Suprapubic skin (tissue), 3 donors: ENCODE measurements at regions not wholly inside any gene's neighbourhood (a gene's known extent, or its start where the extent isn't known, plus 50 kb on each side); places are given as distances from the start of the nearest gene placed in this dataset.

ENCODE experiments used
- POLR2A ChIP-seq, 2 donors: fragments of 450-650 bp; IDR thresholded peaks; one replicate each; pipeline ENCODE4 v1.6.1; 2017; ENCODE audit warnings: antibody characterized with exemption in 2 of 2, mild to moderate bottlenecking in 2 of 2, moderate library complexity in 2 of 2
- TF ChIP-seq, protein P1 (sequence below), 2 donors: fragments of 200-600 bp in 1 of 2; fragments of 450-650 bp in 1 of 2; sonication (generic) in 1 of 2; IDR thresholded peaks; one replicate each; pipeline ENCODE4 v1.5.1; 2016 to 2019; ENCODE audit warnings: antibody characterized with exemption in 2 of 2, mild to moderate bottlenecking in 1 of 2, moderate library complexity in 1 of 2

- TF ChIP-seq, protein P1, sequence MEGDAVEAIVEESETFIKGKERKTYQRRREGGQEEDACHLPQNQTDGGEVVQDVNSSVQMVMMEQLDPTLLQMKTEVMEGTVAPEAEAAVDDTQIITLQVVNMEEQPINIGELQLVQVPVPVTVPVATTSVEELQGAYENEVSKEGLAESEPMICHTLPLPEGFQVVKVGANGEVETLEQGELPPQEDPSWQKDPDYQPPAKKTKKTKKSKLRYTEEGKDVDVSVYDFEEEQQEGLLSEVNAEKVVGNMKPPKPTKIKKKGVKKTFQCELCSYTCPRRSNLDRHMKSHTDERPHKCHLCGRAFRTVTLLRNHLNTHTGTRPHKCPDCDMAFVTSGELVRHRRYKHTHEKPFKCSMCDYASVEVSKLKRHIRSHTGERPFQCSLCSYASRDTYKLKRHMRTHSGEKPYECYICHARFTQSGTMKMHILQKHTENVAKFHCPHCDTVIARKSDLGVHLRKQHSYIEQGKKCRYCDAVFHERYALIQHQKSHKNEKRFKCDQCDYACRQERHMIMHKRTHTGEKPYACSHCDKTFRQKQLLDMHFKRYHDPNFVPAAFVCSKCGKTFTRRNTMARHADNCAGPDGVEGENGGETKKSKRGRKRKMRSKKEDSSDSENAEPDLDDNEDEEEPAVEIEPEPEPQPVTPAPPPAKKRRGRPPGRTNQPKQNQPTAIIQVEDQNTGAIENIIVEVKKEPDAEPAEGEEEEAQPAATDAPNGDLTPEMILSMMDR (IDR thresholded peaks at IDR 0.05): no peak
- no peak for TF ChIP-seq POLR2A (IDR thresholded peaks at IDR 0.05)
Observed at GRCh38 chr4:29320947-29321620, 1399.1 kb upstream of the PCDH7 start.
